H7 (cell line): ENCODE measurements at regions not wholly inside any gene's neighbourhood (a gene's known extent, or its start where the extent isn't known, plus 50 kb on each side); places are given as distances from the start of the nearest gene placed in this dataset.

Experiments used
- DNase-seq: peaks from one replicate; pipeline ENCODE4 v3.0.0; 2012
- H3K27me3 ChIP-seq: 2 replicates; pipeline ENCODE4 v1.6.0; 2011; ENCODE audit warnings: mild to moderate bottlenecking, low read length; ENCODE audit not compliant: control insufficient read depth, insufficient read depth
- H3K36me3 ChIP-seq: replicated peaks from 2 replicates; pipeline ENCODE4 v1.5.1; 2011; ENCODE audit warnings: low read length; ENCODE audit not compliant: control insufficient read depth, insufficient read depth
- H3K4me3 ChIP-seq: 2 replicates; pipeline ENCODE4 v1.5.1; 2011; ENCODE audit warnings: low read depth, mild to moderate bottlenecking, control low read depth, low read length, moderate library complexity; ENCODE audit not compliant: insufficient read depth

DNA sequence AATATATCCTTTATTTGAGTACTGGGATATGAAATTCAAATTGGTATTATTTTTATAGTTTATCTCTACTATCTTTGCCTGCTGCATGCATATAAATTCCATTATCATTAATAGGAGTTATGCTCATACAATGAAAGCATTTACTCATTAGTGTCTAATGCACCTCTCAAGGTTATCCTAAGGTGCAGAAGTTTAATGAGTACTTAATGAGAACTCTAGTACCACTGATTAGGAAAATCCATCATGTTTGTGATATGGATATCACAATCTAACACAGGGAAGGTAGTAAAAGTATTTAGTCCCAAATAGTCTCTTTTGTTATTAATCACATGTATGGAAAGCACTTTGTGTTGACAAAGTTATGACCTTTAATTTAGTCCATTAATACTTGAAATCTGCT, 77.2 kb upstream of the SLC10A2 start:
- DNase-seq: no peak
- no peak overlapping the region for H3K4me3 ChIP-seq
- H3K36me3 ChIP-seq: no peaks in the 10 kb centered on the region
- no peaks in the 10 kb centered on the region for H3K27me3 ChIP-seq

DNA sequence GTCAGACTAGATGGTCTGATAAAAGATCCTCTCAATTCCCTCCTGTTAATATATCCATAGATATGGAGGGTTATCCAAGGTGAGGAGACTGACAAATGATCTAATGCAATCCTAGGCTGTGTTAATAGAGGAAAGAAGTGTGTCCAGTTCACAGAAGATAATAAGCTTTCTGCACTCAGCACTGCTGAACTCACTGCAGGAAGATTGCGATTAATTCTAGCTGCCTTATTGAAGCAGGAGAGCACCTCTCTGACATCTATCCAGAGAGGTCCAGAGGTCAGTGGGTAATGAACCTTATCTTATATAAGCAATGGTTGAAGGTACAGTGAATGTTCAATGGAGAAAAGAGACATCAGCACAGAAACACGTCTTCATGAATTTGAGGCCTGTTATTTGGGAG, 75.9 kb upstream of the SLC10A2 start:
- no peak for DNase-seq
- H3K27me3 ChIP-seq: no peaks in the 10 kb centered on the region
- no peak overlapping the region for H3K4me3 ChIP-seq
- H3K36me3 ChIP-seq: no peaks in the 10 kb centered on the region

DNA sequence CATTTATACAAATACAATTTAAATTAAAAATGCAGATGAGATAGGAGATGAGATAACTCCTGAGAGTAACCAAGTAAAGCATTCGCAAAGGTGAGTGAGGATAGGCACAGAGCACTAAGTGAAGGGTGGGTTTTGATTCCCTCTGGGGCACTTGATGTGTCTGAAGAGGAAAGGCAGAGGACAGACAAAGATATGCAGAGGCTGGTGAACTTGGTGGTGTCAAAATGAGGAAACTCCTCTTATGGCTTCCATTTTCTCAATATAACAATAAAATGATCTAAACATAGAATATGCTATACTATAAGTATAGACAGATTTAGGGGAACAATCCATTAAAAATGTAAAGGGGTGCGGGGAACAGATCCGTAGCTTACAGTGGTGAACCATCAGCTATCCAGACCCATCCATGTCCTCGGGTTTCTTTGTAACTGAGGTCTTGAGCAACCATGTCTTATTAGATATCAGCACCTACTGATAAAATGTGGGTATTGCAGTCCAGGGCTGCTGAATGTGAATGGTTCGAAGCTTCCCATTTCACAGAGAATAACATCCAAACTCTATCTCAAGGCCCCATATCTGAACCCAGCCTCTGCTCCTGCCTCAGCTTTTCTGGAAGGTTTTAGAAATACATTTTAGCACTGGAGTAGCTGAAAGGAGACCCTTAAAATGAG, 73.9 kb upstream of the SLC10A2 start:
- Histone ChIP-seq H3K36me3 (no peaks in the 10 kb centered on the region), H3K27me3 (no peaks in the 10 kb centered on the region), H3K4me3 (no peak overlapping the region)
- DNase-seq: peak; percentile 50

DNA sequence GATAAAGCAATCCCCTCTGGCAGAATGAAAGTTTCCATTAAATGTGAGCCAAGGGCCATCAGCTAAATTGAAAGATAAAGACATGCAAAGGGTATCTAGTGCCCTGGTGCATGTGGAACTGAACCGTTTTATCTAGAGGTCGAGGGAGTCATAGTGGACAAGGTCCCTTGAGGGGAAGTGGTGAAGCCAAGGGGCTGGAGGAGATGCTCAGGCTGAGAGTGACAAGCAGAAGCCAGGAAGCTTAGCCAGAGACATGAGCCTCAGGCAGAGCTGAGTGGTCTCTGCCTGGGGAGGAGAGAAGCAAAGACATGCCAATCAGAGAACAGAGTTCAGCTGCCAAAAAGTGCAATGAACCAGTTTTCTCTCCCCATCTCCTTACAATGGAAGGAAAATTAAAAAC, 68.1 kb upstream of the SLC10A2 start:
- Histone ChIP-seq H3K27me3 (no peaks in the 10 kb centered on the region), H3K36me3 (no peaks in the 10 kb centered on the region), H3K4me3 (no peak overlapping the region)
- DNase-seq: no peak

DNA sequence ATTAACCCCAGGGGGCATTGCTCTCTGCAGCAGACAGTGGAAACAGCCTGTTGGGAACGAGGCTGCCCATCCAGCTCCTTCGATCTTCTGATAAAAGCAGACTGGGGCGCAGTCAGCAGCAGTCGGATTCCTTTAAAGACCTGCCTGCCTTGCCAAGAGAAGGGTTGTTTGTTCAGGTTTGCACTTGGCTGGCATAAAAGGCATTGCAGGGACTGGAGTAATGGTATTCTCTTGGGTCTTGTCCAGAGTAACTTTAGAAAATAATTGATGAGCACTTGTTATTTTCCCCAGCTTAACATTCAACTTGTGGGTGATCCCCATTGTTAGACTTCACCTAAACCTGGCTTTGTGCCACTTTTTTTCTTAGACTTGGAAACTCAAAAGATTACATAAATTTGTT, 67.3 kb upstream of the SLC10A2 start:
- DNase-seq: no peak
- H3K36me3 ChIP-seq: no peaks in the 10 kb centered on the region
- no peaks in the 10 kb centered on the region for H3K27me3 ChIP-seq
- no peak overlapping the region for H3K4me3 ChIP-seq

DNA sequence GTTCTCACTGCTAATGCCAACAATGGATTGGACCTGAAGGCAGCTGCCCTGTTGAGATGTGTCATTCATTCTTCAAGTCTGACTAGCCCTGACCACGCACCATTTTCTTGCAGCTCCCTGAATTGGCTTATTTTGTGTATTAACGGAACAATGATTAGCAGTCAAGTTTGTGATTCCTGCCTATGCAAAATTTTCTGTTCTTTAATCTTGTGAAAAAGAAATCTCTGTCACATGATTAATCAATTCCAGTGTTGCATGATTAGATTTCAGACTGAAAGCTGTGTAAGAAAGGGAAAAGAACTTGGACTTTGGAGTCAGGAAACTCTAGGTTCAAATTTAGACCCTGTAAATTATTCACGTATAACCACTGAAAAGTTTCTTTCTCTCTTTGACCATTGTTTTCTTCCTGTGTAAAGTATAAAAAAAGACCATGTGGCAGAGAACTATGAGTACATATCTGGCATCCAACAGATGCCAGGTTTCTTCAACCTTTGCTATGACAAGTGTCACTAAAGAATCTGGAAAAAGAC, 64.5 kb upstream of the SLC10A2 start:
- DNase-seq: no peak
- H3K36me3 ChIP-seq: no peaks in the 10 kb centered on the region
- H3K4me3 ChIP-seq: no peak overlapping the region
- H3K27me3 ChIP-seq: no peaks in the 10 kb centered on the region

DNA sequence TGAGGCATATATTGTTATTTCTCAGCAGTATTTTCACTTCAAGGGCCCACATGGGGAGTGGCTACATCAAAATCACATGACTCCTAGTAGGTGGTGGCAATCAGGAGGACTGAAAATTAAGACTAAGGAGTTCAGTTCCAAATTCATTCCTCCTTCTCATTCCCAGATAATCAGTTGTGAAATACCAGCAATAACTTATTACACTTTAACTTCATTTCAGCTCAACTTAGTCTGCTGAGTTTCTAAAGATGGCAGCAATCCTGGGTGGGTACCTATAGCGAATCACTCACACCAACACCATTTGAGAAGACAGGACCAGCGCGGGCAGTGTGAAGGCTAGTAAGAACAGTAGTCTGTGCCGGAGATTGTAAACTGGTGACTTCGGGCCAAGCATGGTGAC, 63.9 kb upstream of the SLC10A2 start:
- Histone ChIP-seq H3K27me3 (no peaks in the 10 kb centered on the region), H3K36me3 (no peaks in the 10 kb centered on the region), H3K4me3 (no peak overlapping the region)
- no peak for DNase-seq
